ENCODE measurements at regions not wholly inside any gene's neighbourhood (a gene's known extent, or its start where the extent isn't known, plus 50 kb on each side); places are given as distances from the start of the nearest gene placed in this dataset.

DNA sequence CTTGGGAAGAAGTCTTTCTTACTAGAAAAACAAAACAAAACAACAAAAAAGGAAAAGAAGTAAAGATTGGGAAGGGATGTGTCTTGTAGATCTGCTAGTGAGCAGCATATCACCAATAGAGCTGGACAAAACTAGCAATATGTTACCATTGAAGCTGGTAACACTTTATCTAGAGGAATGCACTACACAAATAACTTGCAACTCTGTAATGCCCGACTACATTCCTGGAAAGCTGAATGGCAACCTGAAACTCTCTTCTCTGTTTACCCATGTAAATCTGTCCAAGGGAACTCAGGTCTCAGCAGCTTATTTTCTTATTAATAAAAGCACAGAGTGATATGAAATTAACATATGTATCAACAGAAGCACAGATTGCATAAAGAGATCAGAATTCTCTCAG, 624.4 kb downstream of the KCNH5 start:
- TF ChIP-seq, protein P1, sequence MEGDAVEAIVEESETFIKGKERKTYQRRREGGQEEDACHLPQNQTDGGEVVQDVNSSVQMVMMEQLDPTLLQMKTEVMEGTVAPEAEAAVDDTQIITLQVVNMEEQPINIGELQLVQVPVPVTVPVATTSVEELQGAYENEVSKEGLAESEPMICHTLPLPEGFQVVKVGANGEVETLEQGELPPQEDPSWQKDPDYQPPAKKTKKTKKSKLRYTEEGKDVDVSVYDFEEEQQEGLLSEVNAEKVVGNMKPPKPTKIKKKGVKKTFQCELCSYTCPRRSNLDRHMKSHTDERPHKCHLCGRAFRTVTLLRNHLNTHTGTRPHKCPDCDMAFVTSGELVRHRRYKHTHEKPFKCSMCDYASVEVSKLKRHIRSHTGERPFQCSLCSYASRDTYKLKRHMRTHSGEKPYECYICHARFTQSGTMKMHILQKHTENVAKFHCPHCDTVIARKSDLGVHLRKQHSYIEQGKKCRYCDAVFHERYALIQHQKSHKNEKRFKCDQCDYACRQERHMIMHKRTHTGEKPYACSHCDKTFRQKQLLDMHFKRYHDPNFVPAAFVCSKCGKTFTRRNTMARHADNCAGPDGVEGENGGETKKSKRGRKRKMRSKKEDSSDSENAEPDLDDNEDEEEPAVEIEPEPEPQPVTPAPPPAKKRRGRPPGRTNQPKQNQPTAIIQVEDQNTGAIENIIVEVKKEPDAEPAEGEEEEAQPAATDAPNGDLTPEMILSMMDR (IDR thresholded peaks at IDR 0.05), result no peak
- no peak for TF ChIP-seq ZFX (IDR thresholded peaks at IDR 0.05; ENCODE audit: borderline replicate concordance)

Data from 22Rv1 (cell line).